Amygdala (tissue), 56 donors: ENCODE measurements at regions not wholly inside any gene's neighbourhood (a gene's known extent, or its start where the extent isn't known, plus 50 kb on each side); places are given as distances from the start of the nearest gene placed in this dataset.

Experiments used
- DNase-seq, 56 donors: peaks; one replicate each; lab custom pipeline; 2025; lab: John Stamatoyannopoulos, UW

DNA sequence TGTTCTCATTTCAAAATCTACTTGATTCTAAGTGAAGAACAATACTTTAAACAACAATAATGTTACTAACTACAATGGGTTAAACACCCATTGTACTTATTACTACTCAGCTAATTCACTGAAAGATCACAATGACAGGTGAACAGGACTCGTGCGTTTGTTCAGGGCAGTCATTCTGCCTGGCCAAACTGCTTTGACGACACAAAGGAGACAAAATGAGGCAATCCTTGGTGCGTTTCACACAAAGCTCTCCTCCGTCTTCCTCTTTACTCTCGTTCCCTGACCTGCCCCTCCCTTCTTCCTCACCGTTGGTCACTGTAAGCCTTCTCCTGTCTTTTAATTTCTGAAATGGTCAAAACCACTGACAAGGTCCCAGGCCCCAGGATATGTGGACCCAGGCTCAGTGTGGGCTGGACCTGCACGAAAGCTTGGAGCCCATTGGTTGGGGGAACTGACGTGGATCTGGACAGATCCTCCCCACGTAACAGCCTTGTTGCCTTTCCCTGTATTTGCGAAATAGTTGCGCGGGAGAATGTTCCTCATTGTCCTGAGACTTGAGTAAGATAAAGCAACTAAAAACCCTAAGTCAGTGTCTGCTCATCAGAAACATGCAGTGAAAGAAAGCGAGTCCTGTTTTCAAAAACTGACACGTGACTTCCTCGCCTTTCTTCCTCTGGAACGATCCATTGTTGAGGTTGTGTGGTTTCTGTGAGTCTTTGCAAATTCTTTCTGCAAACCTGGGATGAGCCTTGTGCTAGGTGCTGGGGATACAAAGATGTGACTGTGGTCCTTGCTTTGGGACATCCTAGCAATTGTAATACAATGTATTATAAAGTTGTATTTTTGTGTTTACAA is 147.1 kb upstream of the RGMA start:
- DNase-seq, result peak in 11 of 56 donors; percentile 3 to 25 (median 13)

DNA sequence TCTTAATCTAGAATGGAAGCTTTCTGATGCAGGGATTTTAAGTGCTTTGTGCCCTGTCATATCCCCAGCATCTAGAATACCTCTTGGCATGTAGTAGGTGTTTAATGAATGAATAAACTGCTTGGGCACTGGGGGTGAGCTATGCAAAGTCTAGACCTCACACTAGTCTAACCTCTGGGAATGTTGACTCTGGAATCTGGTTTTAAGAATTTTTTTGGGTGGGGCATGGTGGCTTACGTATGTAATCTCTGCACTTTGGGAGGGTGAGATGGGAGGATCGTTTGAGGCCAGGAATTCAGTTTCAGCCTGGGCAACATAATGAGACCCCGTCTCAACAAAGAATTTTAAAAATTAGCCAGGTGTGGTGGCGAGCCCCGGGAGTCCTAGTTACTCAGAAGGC is 146.3 kb upstream of the RGMA start:
- DNase-seq, result no peak

DNA sequence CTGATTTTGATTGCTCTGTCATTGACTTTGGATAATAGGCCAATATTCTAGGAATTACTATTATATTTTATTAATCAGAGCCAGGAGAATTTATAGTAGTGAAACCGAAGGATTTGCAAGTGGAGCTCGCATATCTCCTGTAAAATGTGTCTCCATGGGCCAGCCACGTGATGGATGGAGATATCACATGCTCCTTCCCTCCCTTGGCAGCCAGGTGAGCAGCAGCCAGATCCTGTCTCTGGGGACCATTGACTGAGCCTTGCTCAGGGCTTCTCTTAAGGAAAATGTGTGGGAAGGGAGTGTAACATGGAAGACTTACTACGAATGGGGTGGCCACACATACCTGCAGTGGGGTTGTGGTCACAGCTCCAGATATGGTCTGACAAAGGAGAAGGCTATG is 144.7 kb upstream of the RGMA start:
- DNase-seq, result no peak

GRCh38 chr15:93232845-93233244 is 143.8 kb upstream of the RGMA start:
- DNase-seq, result no peak

DNA sequence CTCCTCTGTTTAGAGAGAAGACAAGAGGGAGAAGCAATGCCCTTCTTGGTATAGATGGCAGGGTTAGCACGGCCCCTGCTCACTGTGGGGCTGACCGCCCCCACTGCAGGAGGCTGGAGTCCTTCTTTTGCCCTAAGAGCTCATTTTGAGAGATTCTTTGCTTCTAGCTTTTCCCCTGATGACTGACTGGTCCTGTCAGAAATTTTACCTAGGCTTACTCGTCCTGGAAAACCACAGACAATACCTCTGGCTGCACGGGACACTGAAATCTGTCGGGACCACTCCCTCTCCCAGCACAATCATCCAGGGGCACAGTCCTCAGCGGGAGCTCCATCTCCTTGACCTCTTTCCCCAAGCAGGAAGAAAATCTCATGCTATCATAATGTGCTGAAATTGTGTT is 143.0 kb upstream of the RGMA start:
- DNase-seq, result no peak

GRCh38 chr15:93231261-93231925 is 142.4 kb upstream of the RGMA start:
- DNase-seq, result no peak

DNA sequence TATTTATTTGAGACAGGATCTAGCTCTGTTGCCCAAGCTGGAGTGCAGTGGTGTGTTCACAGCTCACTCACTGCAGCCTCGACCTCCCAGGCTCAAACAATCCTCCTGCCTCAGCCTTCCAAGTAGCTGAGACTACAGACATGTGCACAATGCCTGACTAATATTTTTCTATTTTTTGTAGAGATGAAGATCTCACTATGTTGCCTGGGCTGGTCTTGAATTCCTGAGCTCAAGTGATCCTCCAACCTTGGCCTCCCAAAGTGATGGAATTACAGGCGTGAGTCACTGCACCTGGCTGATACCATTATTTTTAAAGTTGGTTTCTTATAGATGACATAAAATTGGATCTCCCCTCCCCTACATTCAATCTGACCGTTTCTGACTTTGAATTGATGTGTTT is 139.5 kb upstream of the RGMA start:
- no peak for DNase-seq

GRCh38 chr15:93223803-93224202 is 134.8 kb upstream of the RGMA start:
- DNase-seq, result no peak

DNA sequence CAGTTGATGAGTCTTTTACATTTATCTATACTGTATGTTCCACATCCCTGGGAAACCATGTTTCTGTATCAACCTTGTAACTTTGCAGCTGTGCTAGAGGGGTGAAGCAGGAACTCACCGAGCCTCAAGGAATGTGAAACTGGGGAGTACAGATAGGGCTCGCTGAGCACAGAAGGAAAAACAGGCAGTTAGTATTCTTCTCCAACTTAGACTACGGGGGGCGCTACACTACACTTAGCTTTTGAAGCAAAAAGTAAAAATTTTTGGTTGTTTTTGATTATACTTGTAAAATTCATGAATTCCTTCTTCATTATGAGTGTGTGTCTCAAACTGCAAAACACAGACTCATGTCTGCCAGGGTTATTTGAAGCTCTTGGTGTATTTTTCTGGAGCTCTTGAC is 132.7 kb upstream of the RGMA start:
- DNase-seq, result no peak

- DNase-seq, result no peak
Observed at GRCh38 chr15:93219859-93220420, 130.9 kb upstream of the RGMA start.

DNA sequence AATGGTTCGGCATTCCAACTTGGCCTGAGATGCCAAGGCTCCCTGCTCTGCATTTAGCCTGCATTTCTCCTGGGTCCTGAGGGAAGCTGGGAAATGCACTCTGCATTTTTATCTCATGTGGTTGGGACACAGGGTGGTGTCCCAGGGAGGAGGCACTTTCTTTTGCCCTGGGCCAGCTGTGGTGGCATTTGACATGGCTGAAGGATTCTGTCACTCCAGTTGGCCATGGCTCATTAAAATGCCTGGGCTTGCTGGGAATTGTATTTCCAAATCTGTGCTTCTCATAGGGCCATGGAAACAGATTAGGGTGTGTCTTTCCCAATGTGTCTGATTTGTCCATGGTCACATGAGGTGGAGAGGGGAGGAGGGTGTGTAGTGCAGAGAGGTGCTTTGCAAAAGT is 128.3 kb upstream of the RGMA start:
- no peak for DNase-seq

GRCh38 chr15:93214106-93214505 is 125.1 kb upstream of the RGMA start:
- no peak for DNase-seq

- DNase-seq, result no peak
Observed at GRCh38 chr15:93213281-93213680, 124.3 kb upstream of the RGMA start.

- no peak for DNase-seq
Observed at GRCh38 chr15:93212578-93212977, 123.6 kb upstream of the RGMA start.

DNA sequence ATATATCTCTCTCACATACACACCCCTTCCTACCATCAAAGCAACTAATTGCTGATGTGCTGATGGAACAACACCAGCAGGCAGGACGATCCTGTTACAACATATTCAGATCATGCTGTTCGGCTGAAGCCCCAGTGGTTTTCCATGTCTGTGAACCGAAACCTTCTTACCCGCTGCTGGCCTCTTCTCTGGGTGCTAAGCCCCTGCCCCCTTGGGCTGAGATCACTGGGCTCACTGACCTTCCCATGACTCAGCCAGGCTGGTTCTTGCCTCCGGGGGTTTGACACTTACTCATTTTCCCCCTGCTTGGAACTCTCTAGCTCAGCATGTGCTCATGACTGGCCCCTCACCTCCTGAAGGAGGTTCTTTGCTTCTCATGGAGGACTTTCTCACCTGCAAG is 122.0 kb upstream of the RGMA start:
- no peak for DNase-seq

DNA sequence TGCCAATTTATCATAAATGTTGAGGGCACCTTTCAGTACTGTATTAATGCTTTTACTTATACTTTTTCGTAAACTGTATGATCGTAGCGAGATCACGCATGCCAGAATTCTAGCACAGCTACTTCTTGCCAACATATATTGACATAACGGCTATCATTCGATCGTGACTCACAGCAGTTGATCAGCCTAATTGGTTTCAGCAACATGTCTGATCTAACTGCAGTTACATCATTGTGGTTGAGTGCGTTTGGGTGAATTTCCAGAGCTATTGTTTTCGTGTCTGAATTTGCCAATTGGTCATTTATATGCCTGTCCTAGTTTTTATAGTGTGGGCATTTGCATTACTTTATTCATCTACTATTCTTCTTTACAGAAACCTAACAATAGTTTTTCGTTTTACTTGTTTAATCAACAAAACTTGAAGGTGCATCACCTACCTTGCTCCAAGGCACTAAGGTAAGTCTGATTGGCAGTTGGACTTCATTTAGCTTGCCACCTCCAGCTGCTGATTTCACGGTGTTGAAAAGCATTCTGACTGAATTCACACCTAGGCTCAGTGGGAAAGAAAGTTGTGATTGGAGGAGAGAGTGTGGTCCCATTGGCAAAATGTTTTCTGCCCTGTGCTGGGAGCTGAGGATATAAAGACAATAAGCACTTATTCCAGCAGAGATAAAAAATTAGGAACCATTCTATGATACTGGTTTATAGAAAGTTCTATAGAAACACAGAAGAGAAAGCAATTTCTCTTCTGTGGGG is 120.9 kb upstream of the RGMA start:
- no peak for DNase-seq

DNA sequence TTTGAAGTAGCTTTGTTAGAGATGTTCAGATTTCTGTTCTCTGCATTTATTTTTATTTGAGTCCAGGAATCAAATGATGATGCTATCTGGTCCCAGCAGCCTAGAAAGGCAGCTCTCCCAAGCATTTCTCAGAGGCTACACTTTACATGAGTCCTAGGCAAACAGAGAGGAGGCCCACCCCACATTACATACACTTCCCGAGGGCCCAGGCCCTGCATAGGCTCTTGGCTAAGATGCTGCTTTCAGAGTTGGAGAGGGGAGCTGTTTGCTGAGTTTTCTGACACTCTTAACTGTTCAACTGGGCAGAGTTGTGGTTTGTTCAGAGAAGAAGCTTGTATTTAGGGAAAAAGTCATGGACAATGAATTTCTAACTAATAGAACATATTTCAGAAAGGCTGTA is 117.9 kb upstream of the RGMA start:
- DNase-seq, result no peak

GRCh38 chr15:93205413-93205812 is 116.4 kb upstream of the RGMA start:
- DNase-seq, result no peak

DNA sequence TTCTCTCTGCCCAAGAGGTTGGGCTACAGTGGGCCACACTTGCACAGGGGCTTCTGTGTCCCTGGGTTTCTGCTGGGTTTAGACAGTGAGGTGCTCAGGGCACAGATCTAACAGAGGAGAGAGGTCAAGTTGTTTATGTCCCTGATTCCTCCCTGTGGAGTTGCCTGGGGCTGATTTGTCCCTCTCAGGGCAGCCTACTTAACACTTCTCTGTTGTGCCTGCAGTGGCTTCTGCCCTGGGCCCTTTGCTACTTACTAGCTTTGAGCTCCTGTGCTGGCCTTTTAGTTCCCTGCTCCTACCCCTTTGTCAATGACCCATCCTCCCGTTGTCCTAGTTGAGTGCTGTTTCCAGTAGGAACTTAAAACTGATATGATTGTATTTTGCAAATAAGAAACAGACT is 114.0 kb upstream of the RGMA start:
- DNase-seq, result no peak

- no peak for DNase-seq
Observed at GRCh38 chr15:93202405-93202804, 113.4 kb upstream of the RGMA start.

GRCh38 chr15:93201940-93202339 is 112.9 kb upstream of the RGMA start:
- no peak for DNase-seq
